OCI-LY1 (cell line): ENCODE measurements at regions not wholly inside any gene's neighbourhood (a gene's known extent, or its start where the extent isn't known, plus 50 kb on each side); places are given as distances from the start of the nearest gene placed in this dataset.

Experiments used
- H2AFZ ChIP-seq: fragments of 200-600 bp; sonication (generic), shearing (Covaris generic); 2 replicates; pipeline ENCODE4 v1.6.0; 2014; ENCODE audit warnings: antibody characterized with exemption, mild to moderate bottlenecking, low read length
- H3F3A ChIP-seq: fragments of 200-600 bp; sonication (generic), shearing (Covaris generic); 2 replicates; pipeline ENCODE4 v1.6.0; 2014; ENCODE audit warnings: mild to moderate bottlenecking, antibody characterized with exemption, low read length, moderate library complexity; ENCODE audit not compliant: insufficient read depth
- H3K27ac ChIP-seq: fragments of 200-600 bp; sonication (generic); 2 replicates; pipeline ENCODE4 v1.5.1; 2014; ENCODE audit warnings: low read length, mixed run types, mild to moderate bottlenecking, low read depth; ENCODE audit not compliant: poor library complexity, severe bottlenecking
- H3K27me3 ChIP-seq: fragments of 200-600 bp; sonication (generic); 2 replicates; pipeline ENCODE4 v1.6.0; 2014; ENCODE audit warnings: antibody characterized with exemption, mild to moderate bottlenecking, low read length, moderate library complexity; ENCODE audit not compliant: insufficient read depth
- H3K36me3 ChIP-seq: fragments of 200-600 bp; sonication (generic); 2 replicates; pipeline ENCODE4 v1.6.1; 2014; ENCODE audit warnings: mild to moderate bottlenecking, antibody characterized with exemption, low read length, moderate library complexity, mixed read lengths; ENCODE audit not compliant: insufficient read depth
- H3K4me1 ChIP-seq: fragments of 200-600 bp; sonication (generic); 2 replicates; pipeline ENCODE4 v1.5.1; 2014; ENCODE audit warnings: mild to moderate bottlenecking, low read length, moderate library complexity; ENCODE audit not compliant: insufficient read depth, severe bottlenecking
- H3K4me2 ChIP-seq: fragments of 200-600 bp; sonication (generic), shearing (Covaris generic); 2 replicates; pipeline ENCODE4 v1.6.1; 2014; ENCODE audit warnings: low read length
- H3K4me3 ChIP-seq: fragments of 200-600 bp; sonication (generic); 2 replicates; pipeline ENCODE4 v1.5.1; 2014; ENCODE audit warnings: low read length, low read depth, mild to moderate bottlenecking, mixed read lengths; ENCODE audit not compliant: poor library complexity, severe bottlenecking
- H3K79me2 ChIP-seq: fragments of 200-600 bp; shearing (Covaris generic); 2 replicates; pipeline ENCODE4 v1.6.1; 2016; ENCODE audit warnings: mixed run types, low read length, mixed read lengths; ENCODE audit not compliant: insufficient read depth
- H3K9ac ChIP-seq: fragments of 200-600 bp; sonication (generic), shearing (Covaris generic); 2 replicates; pipeline ENCODE4 v1.6.1; 2014; ENCODE audit warnings: mild to moderate bottlenecking, low read length, mixed read lengths
- H3K9me2 ChIP-seq: fragments of 200-600 bp; sonication (generic), shearing (Covaris generic); 2 replicates; pipeline ENCODE4 v1.6.1; 2014; ENCODE audit warnings: low read depth, mild to moderate bottlenecking, low read length, mixed read lengths
- H3K9me3 ChIP-seq: fragments of 200-600 bp; shearing (Covaris generic); 2 replicates; pipeline ENCODE4 v1.6.1; 2014; ENCODE audit warnings: low read length, mixed read lengths
- H4K20me1 ChIP-seq: fragments of 200-600 bp; sonication (generic), shearing (Covaris generic); 2 replicates; pipeline ENCODE4 v1.6.0; 2016; ENCODE audit warnings: mild to moderate bottlenecking, low read length; ENCODE audit not compliant: insufficient read depth
- CTCF ChIP-seq: fragments of 200-600 bp; sonication (generic), shearing (Covaris generic); IDR thresholded peaks from 2 replicates; pipeline ENCODE4 v1.5.1; 2017; ENCODE audit warnings: mild to moderate bottlenecking, antibody characterized with exemption, low read length, moderate library complexity, mixed read lengths
- EZH2 ChIP-seq: fragments of 200-600 bp; sonication (generic), shearing (Covaris generic); IDR thresholded peaks from 2 replicates; pipeline ENCODE4 v1.8.0; 2017; ENCODE audit warnings: borderline replicate concordance, mixed run types, mild to moderate bottlenecking, antibody characterized with exemption, low read length, moderate library complexity, mixed read lengths

- Histone ChIP-seq H3K9me2 (no peaks in the 10 kb centered on the region), H2AFZ (no peak overlapping the region), H3K4me3 (no peak overlapping the region), H3K27me3 (no peaks in the 10 kb centered on the region), H3K27ac (no peak overlapping the region), H3K4me2 (no peak overlapping the region), H4K20me1 (no peaks in the 10 kb centered on the region), H3K4me1 (no peaks in the 10 kb centered on the region), H3K9me3 (no peaks in the 10 kb centered on the region), H3K9ac (no peak overlapping the region), H3K36me3 (no peaks in the 10 kb centered on the region), H3F3A (no peaks in the 10 kb centered on the region), H3K79me2 (no peaks in the 10 kb centered on the region)
- TF ChIP-seq EZH2 (no peak), CTCF (no peak)
Measured at GRCh38 chr5:31124026-31124425, 69.5 kb upstream of the CDH6 start.

GRCh38 chr5:31122998-31123951, 70.2 kb upstream of the CDH6 start:
- Histone ChIP-seq H3K4me3 (no peak overlapping the region), H3K36me3 (no peaks in the 10 kb centered on the region), H2AFZ (no peak overlapping the region), H3K9me2 (no peaks in the 10 kb centered on the region), H3F3A (no peaks in the 10 kb centered on the region), H3K4me2 (no peak overlapping the region), H3K27ac (no peak overlapping the region), H3K9ac (no peak overlapping the region), H3K4me1 (no peaks in the 10 kb centered on the region), H3K9me3 (no peaks in the 10 kb centered on the region), H3K79me2 (no peaks in the 10 kb centered on the region), H4K20me1 (no peaks in the 10 kb centered on the region), H3K27me3 (no peaks in the 10 kb centered on the region)
- TF ChIP-seq CTCF: no peak
- no peak for TF ChIP-seq EZH2

- Histone ChIP-seq H3K36me3 (no peaks in the 10 kb centered on the region), H3K27ac (no peak overlapping the region), H3K9me2 (no peaks in the 10 kb centered on the region), H2AFZ (no peak overlapping the region), H3K4me1 (no peaks in the 10 kb centered on the region), H3F3A (no peaks in the 10 kb centered on the region), H3K4me2 (no peak overlapping the region), H3K27me3 (no peaks in the 10 kb centered on the region), H3K4me3 (no peak overlapping the region), H3K9me3 (no peaks in the 10 kb centered on the region), H3K9ac (no peak overlapping the region), H4K20me1 (no peaks in the 10 kb centered on the region), H3K79me2 (no peaks in the 10 kb centered on the region)
- no peak for TF ChIP-seq CTCF
- TF ChIP-seq EZH2: no peak
Measured at GRCh38 chr5:31121224-31121623, 72.3 kb upstream of the CDH6 start.
